ENCODE measurements at regions not wholly inside any gene's neighbourhood (a gene's known extent, or its start where the extent isn't known, plus 50 kb on each side); places are given as distances from the start of the nearest gene placed in this dataset.

DNA sequence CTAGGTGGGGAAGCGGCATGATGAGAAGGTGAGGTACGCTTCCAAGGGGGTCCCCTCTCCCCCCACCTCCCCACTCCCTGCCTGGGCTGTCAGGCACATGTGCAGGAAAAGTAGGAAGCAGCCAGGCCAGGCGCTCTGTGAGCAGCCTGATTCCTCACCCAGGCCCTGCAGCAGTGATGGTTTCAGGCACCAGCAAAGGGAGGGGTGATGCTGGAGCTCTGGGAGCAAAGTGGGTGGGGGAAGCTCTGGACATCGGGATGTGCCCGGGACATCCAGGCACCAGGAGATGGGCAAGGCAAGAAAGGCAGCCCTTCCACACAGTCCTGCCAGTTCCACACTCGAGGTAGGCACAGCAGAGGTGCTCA is 106.1 kb downstream of the CRYAA start:
- H3K4me3 ChIP-seq (replicated peaks; ENCODE audit: insufficient read depth, low read length) = no peak overlapping the region
- H3K27me3 ChIP-seq (ENCODE audit: insufficient read depth, poor library complexity, severe bottlenecking) = peaks cover 2% of the 10 kb centered on the region
- no peak for DNase-seq (ENCODE audit: low read depth in 1 of 2, low spot score in 1 of 2)
- TF ChIP-seq, protein P1, sequence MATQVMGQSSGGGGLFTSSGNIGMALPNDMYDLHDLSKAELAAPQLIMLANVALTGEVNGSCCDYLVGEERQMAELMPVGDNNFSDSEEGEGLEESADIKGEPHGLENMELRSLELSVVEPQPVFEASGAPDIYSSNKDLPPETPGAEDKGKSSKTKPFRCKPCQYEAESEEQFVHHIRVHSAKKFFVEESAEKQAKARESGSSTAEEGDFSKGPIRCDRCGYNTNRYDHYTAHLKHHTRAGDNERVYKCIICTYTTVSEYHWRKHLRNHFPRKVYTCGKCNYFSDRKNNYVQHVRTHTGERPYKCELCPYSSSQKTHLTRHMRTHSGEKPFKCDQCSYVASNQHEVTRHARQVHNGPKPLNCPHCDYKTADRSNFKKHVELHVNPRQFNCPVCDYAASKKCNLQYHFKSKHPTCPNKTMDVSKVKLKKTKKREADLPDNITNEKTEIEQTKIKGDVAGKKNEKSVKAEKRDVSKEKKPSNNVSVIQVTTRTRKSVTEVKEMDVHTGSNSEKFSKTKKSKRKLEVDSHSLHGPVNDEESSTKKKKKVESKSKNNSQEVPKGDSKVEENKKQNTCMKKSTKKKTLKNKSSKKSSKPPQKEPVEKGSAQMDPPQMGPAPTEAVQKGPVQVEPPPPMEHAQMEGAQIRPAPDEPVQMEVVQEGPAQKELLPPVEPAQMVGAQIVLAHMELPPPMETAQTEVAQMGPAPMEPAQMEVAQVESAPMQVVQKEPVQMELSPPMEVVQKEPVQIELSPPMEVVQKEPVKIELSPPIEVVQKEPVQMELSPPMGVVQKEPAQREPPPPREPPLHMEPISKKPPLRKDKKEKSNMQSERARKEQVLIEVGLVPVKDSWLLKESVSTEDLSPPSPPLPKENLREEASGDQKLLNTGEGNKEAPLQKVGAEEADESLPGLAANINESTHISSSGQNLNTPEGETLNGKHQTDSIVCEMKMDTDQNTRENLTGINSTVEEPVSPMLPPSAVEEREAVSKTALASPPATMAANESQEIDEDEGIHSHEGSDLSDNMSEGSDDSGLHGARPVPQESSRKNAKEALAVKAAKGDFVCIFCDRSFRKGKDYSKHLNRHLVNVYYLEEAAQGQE (IDR thresholded peaks at IDR 0.05; ENCODE audit: insufficient replicate concordance, low read depth) = no peak
- TF ChIP-seq, protein P2, sequence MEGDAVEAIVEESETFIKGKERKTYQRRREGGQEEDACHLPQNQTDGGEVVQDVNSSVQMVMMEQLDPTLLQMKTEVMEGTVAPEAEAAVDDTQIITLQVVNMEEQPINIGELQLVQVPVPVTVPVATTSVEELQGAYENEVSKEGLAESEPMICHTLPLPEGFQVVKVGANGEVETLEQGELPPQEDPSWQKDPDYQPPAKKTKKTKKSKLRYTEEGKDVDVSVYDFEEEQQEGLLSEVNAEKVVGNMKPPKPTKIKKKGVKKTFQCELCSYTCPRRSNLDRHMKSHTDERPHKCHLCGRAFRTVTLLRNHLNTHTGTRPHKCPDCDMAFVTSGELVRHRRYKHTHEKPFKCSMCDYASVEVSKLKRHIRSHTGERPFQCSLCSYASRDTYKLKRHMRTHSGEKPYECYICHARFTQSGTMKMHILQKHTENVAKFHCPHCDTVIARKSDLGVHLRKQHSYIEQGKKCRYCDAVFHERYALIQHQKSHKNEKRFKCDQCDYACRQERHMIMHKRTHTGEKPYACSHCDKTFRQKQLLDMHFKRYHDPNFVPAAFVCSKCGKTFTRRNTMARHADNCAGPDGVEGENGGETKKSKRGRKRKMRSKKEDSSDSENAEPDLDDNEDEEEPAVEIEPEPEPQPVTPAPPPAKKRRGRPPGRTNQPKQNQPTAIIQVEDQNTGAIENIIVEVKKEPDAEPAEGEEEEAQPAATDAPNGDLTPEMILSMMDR (IDR thresholded peaks at IDR 0.05; ENCODE audit: insufficient read depth, low read length) = no peak
- TF ChIP-seq POLR2AphosphoS5 (IDR thresholded peaks at IDR 0.05; ENCODE audit: low read depth) (no peak), GABPA (IDR thresholded peaks at IDR 0.05; ENCODE audit: low read depth) (no peak), SPI1 (IDR thresholded peaks at IDR 0.05; ENCODE audit: borderline replicate concordance, low read depth) (no peak)
- no peak overlapping the region for H3K27ac ChIP-seq (replicated peaks)

DNA sequence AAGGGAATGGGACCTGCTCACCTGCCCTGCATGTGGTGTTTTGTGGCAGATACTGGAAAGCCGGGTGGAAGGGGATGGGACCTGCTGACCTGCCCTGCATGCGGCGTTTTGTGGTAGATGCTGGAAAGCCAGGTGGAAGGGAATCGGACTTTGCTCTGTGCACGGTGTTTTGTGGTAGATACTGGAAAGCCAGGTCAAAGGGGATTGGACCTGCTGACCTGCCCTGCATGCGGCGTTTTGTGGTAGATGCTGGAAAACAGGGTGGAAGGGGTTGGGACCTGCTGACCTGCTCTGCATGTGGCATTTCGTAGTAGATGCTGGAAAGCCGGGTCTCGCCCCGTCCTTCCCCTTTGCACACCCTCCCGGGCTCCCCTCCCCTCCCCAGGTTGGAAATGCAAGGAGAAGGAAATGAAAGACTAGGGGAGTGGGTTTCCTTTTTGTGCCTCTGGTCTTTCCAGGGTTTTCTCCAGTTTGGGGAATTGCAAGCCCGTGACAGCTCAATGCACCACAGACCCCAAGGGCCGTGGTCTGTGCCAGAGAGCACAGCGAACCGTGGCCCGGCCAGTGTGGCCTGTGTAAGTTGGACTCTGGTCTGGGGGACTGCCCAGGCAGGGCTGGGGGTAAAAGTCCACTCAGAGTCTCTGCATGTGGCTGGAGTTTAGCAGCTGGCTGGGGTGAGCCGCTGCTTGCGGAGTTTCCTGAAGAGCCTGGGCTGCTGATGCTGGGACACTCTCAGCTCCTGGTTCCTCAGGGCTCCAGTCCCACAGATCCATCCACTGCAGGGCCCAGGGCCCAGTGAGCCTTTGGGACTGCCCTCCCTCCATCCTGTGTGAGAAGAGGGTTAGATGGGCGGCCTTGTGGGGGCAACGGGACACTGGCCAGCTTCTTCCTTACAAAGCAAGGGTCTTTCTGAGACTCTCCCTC is 105.5 kb downstream of the CRYAA start:
- no peak overlapping the region for H3K27ac ChIP-seq (replicated peaks)

DNA sequence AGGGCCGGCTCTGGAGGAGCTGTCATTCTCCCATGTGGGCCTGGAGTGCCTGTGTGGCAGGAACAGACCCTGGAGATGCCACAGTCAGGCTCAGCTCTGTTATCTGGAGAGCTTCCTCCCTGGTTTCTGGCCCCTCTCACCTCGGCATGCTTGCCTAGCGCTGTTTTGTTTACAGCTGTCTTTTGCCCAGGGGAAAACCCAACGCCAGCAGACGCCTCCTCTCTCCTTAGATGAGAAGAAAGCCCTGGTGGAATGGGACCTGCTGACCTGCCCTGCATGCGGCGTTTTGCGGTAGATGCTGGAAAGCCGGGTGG is 104.9 kb downstream of the CRYAA start:
- TF ChIP-seq, protein P2 (IDR thresholded peaks at IDR 0.05; ENCODE audit: insufficient read depth, low read length) = no peak
- no peak for TF ChIP-seq GABPA (IDR thresholded peaks at IDR 0.05; ENCODE audit: low read depth)
- TF ChIP-seq, protein P1 (IDR thresholded peaks at IDR 0.05; ENCODE audit: insufficient replicate concordance, low read depth) = no peak
- TF ChIP-seq POLR2AphosphoS5 (IDR thresholded peaks at IDR 0.05; ENCODE audit: low read depth) = no peak
- no peak for TF ChIP-seq SPI1 (IDR thresholded peaks at IDR 0.05; ENCODE audit: borderline replicate concordance, low read depth)

More for the DNA sequence above, 105.5 kb downstream of the CRYAA start:
- DNase-seq (ENCODE audit: low read depth in 1 of 2, low spot score in 1 of 2) = no peak
- no peak overlapping the region for H3K4me3 ChIP-seq (replicated peaks; ENCODE audit: insufficient read depth, low read length)
- TF ChIP-seq, protein P1 (IDR thresholded peaks at IDR 0.05; ENCODE audit: insufficient replicate concordance, low read depth) = no peak
- peaks cover 2% of the 10 kb centered on the region for H3K27me3 ChIP-seq (ENCODE audit: insufficient read depth, poor library complexity, severe bottlenecking)

More for the DNA sequence above, 104.9 kb downstream of the CRYAA start:
- Histone ChIP-seq H3K4me3 (replicated peaks; ENCODE audit: insufficient read depth, low read length) (no peak overlapping the region), H3K27ac (replicated peaks) (no peak overlapping the region), H3K27me3 (ENCODE audit: insufficient read depth, poor library complexity, severe bottlenecking) (peaks cover 2% of the 10 kb centered on the region)
- no peak for DNase-seq (ENCODE audit: low read depth in 1 of 2, low spot score in 1 of 2)
